Left cardiac atrium (tissue), 4 donors: ENCODE measurements at regions not wholly inside any gene's neighbourhood (a gene's known extent, or its start where the extent isn't known, plus 50 kb on each side); places are given as distances from the start of the nearest gene placed in this dataset.
"Not testable (repeated sequence)": the region's sequence is repeated elsewhere in the genome, so short reads cannot be mapped to it uniquely, and the experiment has no call there.

Source experiments
- ATAC-seq, 2 donors: fragments of 200-7000 bp; cut with Tn5 transposase; one replicate each; pipeline ENCODE4 v1.9.1; 2020; ENCODE audit warnings: mild to moderate bottlenecking in 2 of 2, moderate library complexity in 2 of 2
- DNase-seq: peaks from one replicate; pipeline ENCODE4 v3.0.0-alpha.2; 2020
- intact Hi-C, 2 donors: fragments of 100-400 bp; cut with DNase I; formaldehyde crosslinking; loops; one replicate each; pipeline versions ENCODE4 v1.14.1 to v1.15.1; 2022 to 2023
- donor health status: DM: no; HTN: yes; CAD: no.
- donor health status: DM: no; HTN: yes; CAD: no; lungs with severe emphysema.
- donor health status: DM: yes; HTN: yes; CAD: no.
- donor health status: Dilated cardiomyopathy.

- DNase-seq (no peak), ATAC-seq (peak in 1 of 2 donors; percentile 32)
- intact Hi-C loops, result loop anchor here in 1 of 2 donors (5.0 kb wide), 1 partner anchor 38 kb away; no protein-coding TSS in a partner anchor
Observed at GRCh38 chr1:203559523-203559922, 65.6 kb downstream of the OPTC start.

DNA sequence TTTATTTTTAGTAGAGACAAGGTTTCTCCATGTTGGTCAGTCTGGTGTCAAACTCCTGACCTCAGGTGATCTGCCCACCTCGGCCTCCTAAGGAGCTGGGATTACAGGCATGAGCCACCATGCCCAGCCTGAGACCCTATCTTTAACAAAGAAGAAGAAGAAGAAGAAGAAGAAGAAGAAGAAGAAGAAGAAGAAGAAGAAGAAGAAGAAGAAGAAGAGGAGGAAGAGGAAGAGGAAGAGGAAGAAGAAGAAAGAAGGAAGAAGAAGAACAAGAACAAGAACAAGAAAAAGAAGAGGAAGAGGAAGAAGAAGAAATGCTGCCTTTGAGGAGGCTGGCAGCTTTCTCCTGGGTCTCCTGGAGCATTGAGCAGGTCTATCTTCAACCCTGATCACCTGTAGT is 64.9 kb upstream of the ATP2B4 start:
- intact Hi-C loops, DNase-seq, ATAC-seq: not testable (repeated sequence)

- DNase-seq, result no peak
- intact Hi-C loops, result no loop called here
- no peak for ATAC-seq
Observed at GRCh38 chr1:203563291-203563690, 63.3 kb upstream of the ATP2B4 start.

DNA sequence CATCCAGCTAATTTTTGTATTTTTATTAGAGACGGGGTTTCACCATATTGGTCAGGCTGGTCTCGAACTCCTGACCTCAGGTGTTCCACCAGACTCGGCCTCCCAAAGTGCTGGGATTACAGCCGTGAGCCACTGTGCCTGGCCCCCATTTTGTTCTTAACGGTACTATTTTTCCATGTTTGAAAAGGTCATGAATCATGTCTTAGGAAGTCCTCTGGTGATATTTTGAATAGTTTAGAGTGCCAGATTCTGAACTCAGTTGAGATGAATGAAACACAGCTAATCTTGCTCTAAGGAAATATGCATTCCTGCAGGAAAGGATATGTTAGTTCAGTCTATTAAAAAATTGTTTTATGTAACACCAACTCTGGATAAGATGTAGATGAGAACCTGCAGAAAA is 62.6 kb upstream of the ATP2B4 start:
- intact Hi-C loops, result no loop called here
- ATAC-seq (no peak), DNase-seq (no peak)

DNA sequence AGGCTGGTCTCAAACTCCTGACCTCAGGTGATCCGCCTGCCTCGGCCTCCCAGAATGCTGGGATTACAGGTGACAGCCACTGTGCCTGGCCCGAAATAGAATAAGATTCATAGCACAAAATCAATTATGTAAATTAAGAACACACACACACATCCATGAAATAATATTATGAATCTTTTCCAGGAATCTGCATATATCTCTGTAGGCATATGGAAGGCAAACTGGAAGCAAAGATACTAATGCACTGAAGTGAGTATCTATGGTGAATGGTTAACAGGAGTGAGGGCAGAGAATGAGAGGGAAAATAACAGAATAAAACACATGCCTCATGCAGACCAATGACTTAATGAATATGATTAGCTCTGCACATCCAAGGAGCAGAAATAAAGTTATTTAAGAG is 61.6 kb upstream of the ATP2B4 start:
- DNase-seq, result no peak
- no peak for ATAC-seq
- intact Hi-C loops, result no loop called here

DNA sequence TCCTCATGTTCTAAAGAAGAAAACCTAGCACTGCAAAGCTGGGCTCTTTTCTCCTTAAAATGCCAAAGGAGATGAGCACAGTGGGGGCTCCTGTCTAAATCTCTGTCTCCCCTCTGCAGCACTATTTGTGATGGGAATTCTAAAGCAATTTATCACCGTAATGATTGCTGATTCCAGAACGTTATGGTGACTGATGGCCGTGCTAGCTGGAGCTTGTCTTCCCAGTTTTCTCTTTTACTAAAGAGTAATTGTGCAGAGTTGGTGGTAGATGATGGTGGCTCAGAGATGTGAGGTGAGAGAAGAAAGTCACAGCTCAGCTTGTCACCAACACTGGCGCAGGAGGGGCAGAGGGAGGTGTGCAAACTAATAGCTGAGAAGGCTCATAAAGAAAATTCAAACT is 60.7 kb upstream of the ATP2B4 start:
- no peak for DNase-seq
- intact Hi-C loops, result no loop called here
- no peak for ATAC-seq

DNA sequence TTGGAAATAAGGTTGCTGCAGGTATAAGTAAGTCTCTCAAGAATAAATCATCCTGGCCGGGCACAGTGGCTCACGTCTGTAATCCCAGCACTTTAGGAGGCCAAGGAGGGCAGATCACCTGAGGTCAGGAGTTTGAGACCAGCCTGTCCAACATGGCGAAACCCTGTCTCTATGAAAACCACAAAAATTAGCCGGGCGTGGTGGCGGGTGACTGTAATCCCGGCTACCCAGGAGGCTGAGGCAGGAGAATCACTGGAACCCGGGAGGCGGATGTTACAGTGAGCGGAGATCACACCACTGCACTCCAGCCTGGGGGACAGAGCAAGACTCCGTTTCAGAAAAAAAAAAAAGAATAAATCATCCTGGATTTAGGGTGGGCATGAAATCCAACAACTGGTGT is 59.7 kb upstream of the ATP2B4 start:
- DNase-seq, intact Hi-C loops, ATAC-seq: not testable (repeated sequence)

DNA sequence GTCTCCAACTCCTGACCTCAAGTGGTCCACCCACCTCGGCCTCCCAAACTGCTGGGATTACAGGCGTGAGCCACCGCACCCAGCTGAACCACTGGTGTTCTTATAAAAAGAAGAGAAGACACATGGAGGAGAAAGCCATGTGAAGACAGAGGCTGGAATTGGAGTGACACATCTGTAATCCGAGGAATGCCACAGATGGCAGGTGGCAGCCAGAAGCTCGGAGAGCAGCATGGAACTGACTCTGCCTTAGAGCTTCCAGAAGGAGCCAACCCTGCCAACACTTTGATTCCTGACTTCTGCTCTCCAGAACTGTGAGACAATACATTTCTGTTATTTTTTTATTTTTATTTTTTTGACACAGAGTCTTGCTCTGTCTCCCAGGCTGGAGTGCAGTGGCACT is 59.0 kb upstream of the ATP2B4 start:
- ATAC-seq (no peak), DNase-seq (no peak)
- intact Hi-C loops, result no loop called here

DNA sequence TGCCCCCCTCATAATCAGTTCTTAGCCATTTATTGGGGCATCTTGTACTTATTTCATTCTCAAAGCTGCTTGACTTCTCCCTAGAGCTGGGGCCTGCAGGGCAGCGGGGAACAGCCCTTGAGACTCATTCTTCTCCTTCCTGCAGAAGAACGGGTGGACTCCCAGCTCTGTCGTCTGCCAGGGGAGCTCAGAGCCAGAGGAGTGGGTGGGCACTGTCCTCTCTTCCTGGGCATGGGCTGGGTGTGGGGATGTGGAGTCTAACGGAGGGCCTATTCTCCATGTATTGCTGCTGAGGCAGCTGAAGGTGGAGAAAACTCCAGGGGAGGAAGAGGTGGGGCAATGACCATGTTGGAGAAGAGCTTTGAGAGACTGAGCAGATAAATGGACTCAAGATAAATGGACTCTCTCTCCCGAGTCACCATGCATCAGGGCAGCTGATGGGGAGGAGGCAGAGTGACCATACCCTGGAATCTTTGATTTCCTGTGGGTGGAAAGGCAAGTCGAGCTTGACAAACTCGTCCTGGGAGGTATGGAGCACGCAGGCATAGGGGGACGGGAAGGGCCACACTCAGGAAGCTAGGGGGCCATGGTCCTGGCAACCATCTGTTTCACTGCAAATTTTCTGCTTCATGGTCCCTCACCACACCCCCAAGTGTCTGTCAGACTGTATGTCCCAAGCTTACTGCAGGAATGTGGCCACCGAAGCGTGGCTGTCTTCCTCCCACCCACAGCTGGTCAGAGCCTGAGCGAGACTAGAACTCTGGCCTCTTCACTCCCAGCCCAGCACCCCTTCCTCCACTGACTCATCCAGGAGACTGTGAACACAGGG is 56.9 kb upstream of the ATP2B4 start:
- DNase-seq (no peak), ATAC-seq (peak in 1 of 2 donors; percentile 59)
- intact Hi-C loops, result no loop called here

DNA sequence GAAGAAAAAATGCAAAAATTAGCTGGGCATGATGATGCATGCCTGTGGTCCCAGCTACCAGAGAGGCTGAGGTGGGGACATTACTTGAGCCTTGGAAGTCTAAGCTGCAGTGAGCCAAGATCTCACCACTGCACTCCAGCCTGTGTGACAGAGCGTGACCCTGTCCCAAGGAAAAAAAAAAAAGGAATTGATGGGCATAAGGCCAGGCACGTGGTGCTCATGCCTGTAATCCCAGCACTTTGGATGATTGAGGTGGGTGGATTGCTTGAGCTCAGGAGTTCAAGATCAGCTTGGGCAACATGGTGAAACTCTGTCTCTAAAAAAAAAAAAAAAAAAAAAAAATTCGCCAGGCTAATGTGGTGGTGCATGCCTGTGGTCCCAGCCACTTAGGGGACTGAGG is 55.8 kb upstream of the ATP2B4 start:
- intact Hi-C loops, result no loop called here
- ATAC-seq (no peak), DNase-seq (no peak)

- ATAC-seq, result peak in 1 of 2 donors; percentile 8
- DNase-seq, result no peak
- intact Hi-C loops, result no loop called here
Observed at GRCh38 chr1:203571661-203572060, 55.0 kb upstream of the ATP2B4 start.

- ATAC-seq (peak; percentile 69 to 72), DNase-seq (no peak)
- intact Hi-C loops, result no loop called here
Observed at GRCh38 chr1:203572134-203572625, 54.5 kb upstream of the ATP2B4 start.

GRCh38 chr1:203573730-203574129 is 52.9 kb upstream of the ATP2B4 start:
- DNase-seq, result no peak
- no peak for ATAC-seq
- intact Hi-C loops, result no loop called here
